CD4-positive, alpha-beta T cell (primary cell): ENCODE measurements at regions not wholly inside any gene's neighbourhood (a gene's known extent, or its start where the extent isn't known, plus 50 kb on each side); places are given as distances from the start of the nearest gene placed in this dataset.

Experiments
- ATAC-seq: fragments of 200-7000 bp; cut with Tn5 transposase; one replicate; pipeline ENCODE4 v1.10.0; 2022; ENCODE audit warnings: mild to moderate bottlenecking; ENCODE audit not compliant: poor library complexity
- CTCF ChIA-PET: fragments of 350-600 bp; sonication (Branson Sonifier 250); formaldehyde crosslinking; loops from one replicate; lab custom pipeline; 2021; ENCODE audit warnings: antibody characterized with exemption, inconsistent platforms; lab: Charles Lee
- POLR2A ChIA-PET: fragments of 350-600 bp; sonication (Branson Sonifier 250); formaldehyde crosslinking; loops from one replicate; lab custom pipeline; 2021; ENCODE audit warnings: antibody characterized with exemption, inconsistent platforms; lab: Charles Lee
- DNase-seq, 14 experiments: peaks; one replicate each; pipeline ENCODE4 v3.0.0-alpha.2; 2013 to 2020; ENCODE audit warnings: mixed read lengths in 2 of 14
- H3K27ac ChIP-seq, 2 donors: one replicate each; pipeline versions ENCODE4 v1.5.1 to v1.7.0; 2013; ENCODE audit warnings: low read length in 2 of 2, low read depth in 1 of 2, mild to moderate bottlenecking in 1 of 2
- H3K27me3 ChIP-seq, 2 experiments: 1 replicate in 1 of 2; 2 replicates in 1 of 2; pipeline versions ENCODE4 v1.6.1 to v1.7.0; 2013; ENCODE audit warnings: low read length in 2 of 2, control low read depth in 1 of 2, mild to moderate bottlenecking in 1 of 2, moderate library complexity in 1 of 2; ENCODE audit not compliant: insufficient read depth in 2 of 2, control insufficient read depth in 1 of 2
- H3K36me3 ChIP-seq: one replicate; pipeline ENCODE4 v1.6.1; 2013; ENCODE audit warnings: low read length, control low read depth; ENCODE audit not compliant: insufficient read depth
- H3K4me1 ChIP-seq: one replicate; pipeline ENCODE4 v1.6.1; 2013; ENCODE audit warnings: low read length, control low read depth; ENCODE audit not compliant: insufficient read depth
- H3K4me3 ChIP-seq: one replicate; pipeline ENCODE4 v1.5.1; 2013; ENCODE audit warnings: mild to moderate bottlenecking, low read length, moderate library complexity
- H3K9me3 ChIP-seq, 2 experiments: 1 replicate in 1 of 2; 2 replicates in 1 of 2; pipeline versions ENCODE4 v1.6.1 to v1.7.0; 2013; ENCODE audit warnings: low read length in 2 of 2, mild to moderate bottlenecking in 2 of 2, control low read depth in 1 of 2, moderate library complexity in 1 of 2; ENCODE audit not compliant: control insufficient read depth in 1 of 2, insufficient read depth in 1 of 2
- H3K27ac Mint-ChIP-seq: one replicate; pipeline ENCODE4 v1.8.0; 2020; ENCODE audit warnings: mixed read lengths
- H3K27me3 Mint-ChIP-seq: one replicate; pipeline ENCODE4 v1.8.0; 2021; ENCODE audit warnings: mixed read lengths
- H3K36me3 Mint-ChIP-seq: one replicate; pipeline ENCODE4 v1.8.0; 2021; ENCODE audit warnings: low read depth, mixed read lengths
- H3K4me1 Mint-ChIP-seq: one replicate; pipeline ENCODE4 v1.8.0; 2021; ENCODE audit warnings: low read depth, mixed read lengths
- H3K4me3 Mint-ChIP-seq: one replicate; pipeline ENCODE4 v1.8.0; 2020; ENCODE audit warnings: mild to moderate bottlenecking, mixed read lengths
- H3K9me3 Mint-ChIP-seq: one replicate; pipeline ENCODE4 v1.8.0; 2020; ENCODE audit warnings: mixed read lengths
- intact Hi-C, 2 experiments: fragments of 100-400 bp; cut with DNase I in 1 of 2; cut with micrococcal nuclease in 1 of 2; formaldehyde crosslinking; loops; one replicate each; pipeline versions ENCODE4 v1.15.1 to v1.9.0; 2023 to 2025; cut with DNase I, micrococcal nuclease
- TF ChIP-seq, protein P1 (sequence below): fragments of 200-600 bp; IDR thresholded peaks from one replicate; pipeline ENCODE4 v1.8.0; 2022; ENCODE audit warnings: antibody characterized with exemption, mild to moderate bottlenecking

DNA sequence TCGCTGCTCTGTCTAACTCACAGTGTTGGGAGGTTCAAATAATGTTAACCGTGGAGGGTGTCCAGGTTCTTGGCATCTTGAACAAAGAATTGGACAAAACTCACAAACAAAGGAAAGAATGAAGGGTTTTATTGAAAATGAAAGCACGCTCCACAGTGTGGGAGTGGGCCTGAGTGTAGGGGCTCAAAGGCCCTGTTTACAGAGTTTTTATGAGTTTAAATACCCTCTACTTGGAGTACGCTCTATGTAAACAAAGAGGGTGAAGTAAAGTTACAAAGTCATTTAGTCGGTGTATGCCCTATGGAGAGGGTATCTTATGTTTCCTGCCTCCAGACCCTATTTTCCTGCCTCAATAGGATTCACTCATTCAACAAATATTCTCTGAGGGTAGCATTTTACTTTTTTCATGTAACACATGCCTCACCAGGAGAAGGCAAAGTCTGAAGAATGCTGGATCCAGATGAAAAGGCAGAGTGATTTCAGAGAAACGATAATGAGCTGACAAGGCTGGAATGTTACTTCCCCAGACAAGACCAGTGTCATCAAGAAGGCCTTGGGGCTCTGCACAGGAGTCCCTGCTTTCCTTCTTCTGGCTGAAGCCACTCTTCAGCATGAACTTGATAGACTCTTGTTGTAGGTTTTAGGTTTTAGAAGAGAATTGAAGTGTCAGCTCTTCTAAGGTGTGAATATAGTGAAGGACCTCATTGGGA is 163.6 kb downstream of the FAM43A start:
- H3K27ac ChIP-seq: no peak overlapping the region
- no peaks in the 10 kb centered on the region for H3K36me3 ChIP-seq
- ATAC-seq (no peak), DNase-seq (no peak)
- intact Hi-C loops: no loop called here
- H3K4me1 ChIP-seq: no peaks in the 10 kb centered on the region
- Mint-ChIP-seq H3K27me3 (no peaks in the 10 kb centered on the region), H3K4me3 (no peak overlapping the region), H3K36me3 (no peaks in the 10 kb centered on the region), H3K27ac (no peak overlapping the region), H3K9me3 (no peaks in the 10 kb centered on the region), H3K4me1 (no peaks in the 10 kb centered on the region)
- TF ChIP-seq, protein P1, sequence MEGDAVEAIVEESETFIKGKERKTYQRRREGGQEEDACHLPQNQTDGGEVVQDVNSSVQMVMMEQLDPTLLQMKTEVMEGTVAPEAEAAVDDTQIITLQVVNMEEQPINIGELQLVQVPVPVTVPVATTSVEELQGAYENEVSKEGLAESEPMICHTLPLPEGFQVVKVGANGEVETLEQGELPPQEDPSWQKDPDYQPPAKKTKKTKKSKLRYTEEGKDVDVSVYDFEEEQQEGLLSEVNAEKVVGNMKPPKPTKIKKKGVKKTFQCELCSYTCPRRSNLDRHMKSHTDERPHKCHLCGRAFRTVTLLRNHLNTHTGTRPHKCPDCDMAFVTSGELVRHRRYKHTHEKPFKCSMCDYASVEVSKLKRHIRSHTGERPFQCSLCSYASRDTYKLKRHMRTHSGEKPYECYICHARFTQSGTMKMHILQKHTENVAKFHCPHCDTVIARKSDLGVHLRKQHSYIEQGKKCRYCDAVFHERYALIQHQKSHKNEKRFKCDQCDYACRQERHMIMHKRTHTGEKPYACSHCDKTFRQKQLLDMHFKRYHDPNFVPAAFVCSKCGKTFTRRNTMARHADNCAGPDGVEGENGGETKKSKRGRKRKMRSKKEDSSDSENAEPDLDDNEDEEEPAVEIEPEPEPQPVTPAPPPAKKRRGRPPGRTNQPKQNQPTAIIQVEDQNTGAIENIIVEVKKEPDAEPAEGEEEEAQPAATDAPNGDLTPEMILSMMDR: no peak
- CTCF ChIA-PET: no interaction called here
- no peaks in the 10 kb centered on the region for H3K27me3 ChIP-seq
- POLR2A ChIA-PET: no interaction called here
- H3K4me3 ChIP-seq: no peak overlapping the region
- no peaks in the 10 kb centered on the region for H3K9me3 ChIP-seq

DNA sequence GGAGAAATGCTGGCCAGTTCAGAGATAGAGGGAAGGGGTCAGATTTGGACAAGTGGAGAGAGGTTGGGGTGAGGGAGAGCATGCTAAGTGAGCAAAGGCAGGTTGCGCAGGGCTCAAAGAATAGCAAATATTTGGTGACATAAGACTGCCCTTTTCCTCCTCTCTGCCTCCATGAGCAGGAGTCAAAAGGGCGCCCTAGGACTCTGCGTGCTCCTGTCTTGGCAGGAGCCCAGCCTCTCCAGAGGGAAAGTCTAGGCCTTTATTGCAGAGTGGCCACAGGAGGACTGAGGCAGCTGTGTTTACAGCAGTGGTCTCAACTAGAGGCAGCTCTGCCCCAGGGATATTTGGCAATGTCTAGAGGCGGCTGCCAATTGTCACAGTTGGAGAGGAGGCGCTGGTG is 165.6 kb downstream of the FAM43A start:
- ChIA-PET POLR2A (no interaction called here), CTCF (no interaction called here)
- Histone ChIP-seq H3K9me3 (no peaks in the 10 kb centered on the region), H3K27me3 (no peaks in the 10 kb centered on the region), H3K36me3 (no peaks in the 10 kb centered on the region), H3K4me1 (no peaks in the 10 kb centered on the region), H3K27ac (no peak overlapping the region), H3K4me3 (no peak overlapping the region)
- Mint-ChIP-seq H3K4me3 (no peak overlapping the region), H3K27ac (no peak overlapping the region), H3K4me1 (no peaks in the 10 kb centered on the region), H3K36me3 (no peaks in the 10 kb centered on the region), H3K27me3 (no peaks in the 10 kb centered on the region), H3K9me3 (no peaks in the 10 kb centered on the region)
- DNase-seq (no peak), ATAC-seq (no peak)
- intact Hi-C loops: no loop called here
- TF ChIP-seq, protein P1: no peak

DNA sequence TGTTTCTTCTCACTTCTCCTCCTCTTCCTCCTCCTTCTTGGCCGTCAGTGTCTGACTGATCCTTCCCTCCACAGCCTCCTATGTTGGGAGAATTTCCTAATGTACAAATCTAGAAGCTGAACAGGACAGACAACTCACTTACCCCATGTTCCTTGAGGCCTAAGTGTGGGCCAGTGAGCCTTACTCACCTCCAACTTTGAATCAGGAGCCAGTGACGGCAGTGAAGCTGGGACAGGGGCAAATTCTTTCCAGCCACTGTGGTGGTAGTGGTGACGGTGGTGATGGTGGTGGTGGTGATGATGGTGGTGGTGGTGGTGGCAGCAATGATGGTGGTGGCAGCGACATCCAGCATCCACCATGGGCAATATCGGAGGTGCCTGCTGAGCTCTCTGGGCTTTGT is 166.3 kb downstream of the FAM43A start:
- Mint-ChIP-seq H3K9me3 (no peaks in the 10 kb centered on the region), H3K4me3 (no peak overlapping the region), H3K27me3 (no peaks in the 10 kb centered on the region), H3K36me3 (no peaks in the 10 kb centered on the region), H3K27ac (no peak overlapping the region), H3K4me1 (no peaks in the 10 kb centered on the region)
- no peak overlapping the region for H3K27ac ChIP-seq
- no peaks in the 10 kb centered on the region for H3K27me3 ChIP-seq
- no peaks in the 10 kb centered on the region for H3K36me3 ChIP-seq
- H3K9me3 ChIP-seq: no peaks in the 10 kb centered on the region
- TF ChIP-seq, protein P1: no peak
- CTCF ChIA-PET: no interaction called here
- DNase-seq (no peak), ATAC-seq (no peak)
- H3K4me1 ChIP-seq: no peaks in the 10 kb centered on the region
- intact Hi-C loops: no loop called here
- POLR2A ChIA-PET: no interaction called here
- no peak overlapping the region for H3K4me3 ChIP-seq
